ENCODE measurements at regions not wholly inside any gene's neighbourhood (a gene's known extent, or its start where the extent isn't known, plus 50 kb on each side); places are given as distances from the start of the nearest gene placed in this dataset.

- H3K9ac ChIP-seq (replicated peaks; ENCODE audit: extremely low read depth, insufficient read depth, low read length), result peak overlapping the region; percentile 80
- CTCF ChIA-PET, result interaction anchor here (0.6 to 3.2 kb wide), 33 partner anchors 12 to 311 kb away, joined by 3 to 34 read pairs (median 4); no protein-coding TSS in a partner anchor
- POLR2A ChIA-PET, result interaction anchor here (0.6 to 1.8 kb wide), 9 partner anchors 80 to 217 kb away, joined by 3 to 8 read pairs (median 4); no protein-coding TSS in a partner anchor
- H3K4me3 ChIP-seq (replicated peaks in 1 of 3; ENCODE audit: insufficient read depth in 1 of 3, low read depth in 1 of 3, low read length in 3 of 3), result no peak overlapping the region
- no peaks in the 10 kb centered on the region for H3K9me3 ChIP-seq (replicated peaks; ENCODE audit: control insufficient read depth, insufficient read depth, low read length)
- no peak for TF ChIP-seq JUN (IDR thresholded peaks at IDR 0.05; ENCODE audit: borderline replicate concordance, insufficient read depth, insufficient read length, low read depth)
- no peak for TF ChIP-seq FOS (IDR thresholded peaks at IDR 0.05; ENCODE audit: borderline replicate concordance, insufficient read depth, low read length)
- no peak for TF ChIP-seq EZH2 (IDR thresholded peaks at IDR 0.05; ENCODE audit: borderline replicate concordance, low read depth, low read length, severe bottlenecking)
- no peak for TF ChIP-seq MYC (IDR thresholded peaks at IDR 0.05; ENCODE audit: low read depth, low read length)
- TF ChIP-seq, protein P1, sequence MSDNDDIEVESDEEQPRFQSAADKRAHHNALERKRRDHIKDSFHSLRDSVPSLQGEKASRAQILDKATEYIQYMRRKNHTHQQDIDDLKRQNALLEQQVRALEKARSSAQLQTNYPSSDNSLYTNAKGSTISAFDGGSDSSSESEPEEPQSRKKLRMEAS (IDR thresholded peaks at IDR 0.05; ENCODE audit: insufficient read depth, insufficient read length), result no peak
- TF ChIP-seq POLR2AphosphoS5 (IDR thresholded peaks at IDR 0.05; ENCODE audit: insufficient read depth, low read depth, low read length), result no peak
- TF ChIP-seq, protein P2, sequence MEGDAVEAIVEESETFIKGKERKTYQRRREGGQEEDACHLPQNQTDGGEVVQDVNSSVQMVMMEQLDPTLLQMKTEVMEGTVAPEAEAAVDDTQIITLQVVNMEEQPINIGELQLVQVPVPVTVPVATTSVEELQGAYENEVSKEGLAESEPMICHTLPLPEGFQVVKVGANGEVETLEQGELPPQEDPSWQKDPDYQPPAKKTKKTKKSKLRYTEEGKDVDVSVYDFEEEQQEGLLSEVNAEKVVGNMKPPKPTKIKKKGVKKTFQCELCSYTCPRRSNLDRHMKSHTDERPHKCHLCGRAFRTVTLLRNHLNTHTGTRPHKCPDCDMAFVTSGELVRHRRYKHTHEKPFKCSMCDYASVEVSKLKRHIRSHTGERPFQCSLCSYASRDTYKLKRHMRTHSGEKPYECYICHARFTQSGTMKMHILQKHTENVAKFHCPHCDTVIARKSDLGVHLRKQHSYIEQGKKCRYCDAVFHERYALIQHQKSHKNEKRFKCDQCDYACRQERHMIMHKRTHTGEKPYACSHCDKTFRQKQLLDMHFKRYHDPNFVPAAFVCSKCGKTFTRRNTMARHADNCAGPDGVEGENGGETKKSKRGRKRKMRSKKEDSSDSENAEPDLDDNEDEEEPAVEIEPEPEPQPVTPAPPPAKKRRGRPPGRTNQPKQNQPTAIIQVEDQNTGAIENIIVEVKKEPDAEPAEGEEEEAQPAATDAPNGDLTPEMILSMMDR (IDR thresholded peaks at IDR 0.05; ENCODE audit: extremely low read depth in 1 of 2, insufficient read depth in 1 of 2, low read depth in 1 of 2, low read length in 2 of 2), result no peak
- TF ChIP-seq POLR2A (IDR thresholded peaks at IDR 0.05; ENCODE audit: low read depth, low read length), result no peak
- no peak for TF ChIP-seq GATA2 (IDR thresholded peaks at IDR 0.05; ENCODE audit: insufficient read depth, insufficient read length, low read depth, low read length)
- H3K9me1 ChIP-seq (replicated peaks; ENCODE audit: control insufficient read depth, extremely low read depth, insufficient read depth, low read length), result no peaks in the 10 kb centered on the region
- H3K79me2 ChIP-seq (ENCODE audit: control insufficient read depth, insufficient read depth, low read length), result no peaks in the 10 kb centered on the region
- FAIRE-seq (peak; percentile 75), DNase-seq (ENCODE audit: low read depth, low spot score) (peak; percentile 76)
- peak overlapping the region; percentile 62 for H3K4me2 ChIP-seq (ENCODE audit: insufficient read depth, low read length)
- peak overlapping the region; percentile 100 for H3K27ac ChIP-seq (ENCODE audit: insufficient read depth, low read depth, low read length)
- H2AFZ ChIP-seq (ENCODE audit: low read depth, low read length), result no peak overlapping the region
- H3K36me3 ChIP-seq (ENCODE audit: control insufficient read depth in 2 of 2, extremely low read depth in 1 of 2, insufficient read depth in 2 of 2, low read length in 2 of 2), result no peaks in the 10 kb centered on the region
- peaks cover 57% of the 10 kb centered on the region for H3K4me1 ChIP-seq (ENCODE audit: control insufficient read depth, extremely low read depth, insufficient read depth, low read length)
- H4K20me1 ChIP-seq (replicated peaks; ENCODE audit: control insufficient read depth, extremely low read depth, insufficient read depth, low read length), result no peaks in the 10 kb centered on the region
- intact Hi-C loops (cut with micrococcal nuclease), result loop anchor here (1.0 to 2.0 kb wide), 8 partner anchors 63 to 246 kb away; no protein-coding TSS in a partner anchor
- H3K27me3 ChIP-seq (ENCODE audit: control insufficient read depth in 2 of 2, insufficient read depth in 2 of 2, low read length in 2 of 2), result no peaks in the 10 kb centered on the region
- dilution Hi-C loops (cut with MboI; ENCODE audit: extremely low pct_ligation_motif_present, low sequenced_read_pairs), result loop anchor here (10.0 to 25.0 kb wide), 2 partner anchors 158 to 255 kb away; no protein-coding TSS in a partner anchor
- TSS peak; percentile 30 for BruUV-seq (replicated peaks)
These were observed 126.9 kb downstream of the PALM2AKAP2 start for GRCh38 chr9:109906766-109907382.

Measured in endothelial cell of umbilical vein (primary cell).